CD4-positive, alpha-beta T cell treated with Interleukin-6 for 4 hours (primary cell): ENCODE measurements at regions not wholly inside any gene's neighbourhood (a gene's known extent, or its start where the extent isn't known, plus 50 kb on each side); places are given as distances from the start of the nearest gene placed in this dataset.

Experiments used
- DNase-seq: peaks from one replicate; pipeline ENCODE4 v3.0.0-alpha.2; 2020; ENCODE audit warnings: mixed read lengths

DNA sequence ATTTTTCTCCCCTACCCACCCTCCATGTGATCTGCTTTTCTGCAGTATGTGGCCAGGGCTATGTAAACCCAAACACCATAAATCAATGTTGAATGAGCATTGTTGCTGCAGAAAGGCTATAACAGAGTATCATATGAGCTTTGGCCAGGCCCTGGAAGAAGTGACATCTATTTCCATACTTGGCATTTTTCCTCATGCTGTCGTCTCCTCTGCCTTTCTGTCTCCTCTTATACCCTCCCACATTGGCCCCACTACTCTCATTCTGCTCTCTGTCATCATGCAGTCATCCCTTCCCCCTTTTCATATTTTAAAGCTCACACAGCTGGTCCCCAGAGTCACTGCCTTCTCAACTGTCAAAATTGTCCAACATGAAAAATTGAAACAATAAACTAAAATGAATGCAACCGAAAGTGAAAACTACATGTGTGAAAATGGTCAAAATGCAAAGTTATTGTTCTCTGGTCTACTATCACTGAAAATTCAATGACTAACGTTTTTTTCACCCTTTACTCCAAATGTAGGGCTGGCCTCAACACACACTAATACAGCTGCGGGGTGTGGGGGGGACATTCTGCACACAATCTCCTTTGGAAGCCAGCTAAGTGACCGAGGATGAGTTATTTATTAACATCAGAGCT is 290.7 kb upstream of the TMPO start:
- no peak for DNase-seq

- DNase-seq, result no peak
These were observed 288.2 kb upstream of the TMPO start for GRCh38 chr12:98227162-98227561.

DNA sequence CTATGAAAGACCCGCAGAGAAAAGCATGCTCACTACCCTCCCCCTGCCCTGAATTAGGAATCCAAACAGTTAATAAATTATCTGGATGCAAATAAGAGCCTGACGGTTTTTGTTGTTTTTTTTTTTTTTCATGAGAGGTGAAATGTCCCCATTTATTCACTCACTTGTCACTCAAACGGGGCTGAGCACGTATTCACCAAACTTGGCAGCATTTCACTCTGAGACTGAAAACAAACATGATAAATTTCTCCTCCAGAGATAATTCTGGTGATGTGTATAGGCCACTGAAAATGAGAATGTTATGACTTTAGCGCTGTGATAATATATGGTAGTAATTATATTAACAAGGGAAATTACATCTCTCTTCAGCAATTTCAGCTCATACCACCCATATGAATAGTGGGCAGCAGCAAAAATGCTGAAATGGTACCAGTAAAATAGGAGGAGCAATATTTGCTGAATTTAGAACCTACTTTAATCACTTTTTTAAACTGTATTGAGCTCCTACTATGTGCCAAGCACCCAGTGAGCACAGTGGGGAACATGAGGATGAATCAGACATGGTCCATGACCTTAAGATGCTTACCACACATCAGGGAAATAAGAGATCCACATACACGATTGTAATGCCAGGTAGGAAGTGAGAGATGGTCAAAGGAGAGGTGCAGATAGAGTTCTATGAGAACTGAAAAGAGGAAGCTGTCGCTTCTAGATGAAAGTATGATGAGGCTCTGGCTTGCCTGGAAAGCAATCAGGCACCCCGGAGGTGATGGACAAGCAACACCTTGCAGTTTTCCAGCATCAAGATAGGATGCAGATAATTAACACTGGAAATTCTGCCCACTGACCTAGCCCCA is 286.5 kb upstream of the TMPO start:
- no peak for DNase-seq

- DNase-seq, result no peak
These were observed 285.9 kb upstream of the TMPO start for GRCh38 chr12:98229540-98229924.

- DNase-seq, result no peak
These were observed 282.5 kb upstream of the TMPO start for GRCh38 chr12:98232753-98233390.

- no peak for DNase-seq
These were observed 280.1 kb upstream of the TMPO start for GRCh38 chr12:98235301-98235700.

DNA sequence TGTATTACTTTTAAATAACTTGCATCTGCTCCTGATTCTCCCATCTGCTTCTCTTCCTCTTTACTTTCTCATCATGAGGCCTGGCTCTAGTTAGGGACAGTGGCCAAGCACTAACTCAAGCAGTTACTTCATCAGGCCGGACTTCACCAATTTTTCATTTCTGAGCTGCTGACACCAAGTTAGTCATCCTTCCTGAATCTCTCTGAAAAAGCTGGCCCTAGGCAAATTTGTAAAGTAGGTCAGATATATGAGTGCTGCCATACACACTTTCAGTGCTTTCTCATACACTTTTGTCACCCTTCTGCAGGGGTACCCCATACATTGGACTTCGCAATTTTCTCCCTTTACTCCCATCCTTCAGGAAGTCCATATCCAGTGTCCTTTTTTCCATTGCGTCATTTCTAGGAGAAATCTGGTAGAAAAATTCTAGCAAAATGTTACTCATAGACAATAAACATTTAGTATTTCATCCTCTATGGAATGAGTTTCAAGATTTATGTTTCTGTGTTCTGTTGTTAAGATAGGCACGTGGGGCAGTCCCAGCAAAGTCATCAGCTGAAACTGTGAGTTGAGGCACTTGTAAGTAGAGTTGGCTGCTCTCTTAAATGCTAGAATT is 276.8 kb upstream of the TMPO start:
- DNase-seq, result no peak

GRCh38 chr12:98243190-98243589 is 272.2 kb upstream of the TMPO start:
- DNase-seq, result no peak

- DNase-seq, result no peak
These were observed 271.3 kb upstream of the TMPO start for GRCh38 chr12:98244136-98244535.

- DNase-seq, result no peak
These were observed 262.0 kb upstream of the TMPO start for GRCh38 chr12:98253207-98254037.

GRCh38 chr12:98256830-98257229 is 258.6 kb upstream of the TMPO start:
- DNase-seq, result no peak

DNA sequence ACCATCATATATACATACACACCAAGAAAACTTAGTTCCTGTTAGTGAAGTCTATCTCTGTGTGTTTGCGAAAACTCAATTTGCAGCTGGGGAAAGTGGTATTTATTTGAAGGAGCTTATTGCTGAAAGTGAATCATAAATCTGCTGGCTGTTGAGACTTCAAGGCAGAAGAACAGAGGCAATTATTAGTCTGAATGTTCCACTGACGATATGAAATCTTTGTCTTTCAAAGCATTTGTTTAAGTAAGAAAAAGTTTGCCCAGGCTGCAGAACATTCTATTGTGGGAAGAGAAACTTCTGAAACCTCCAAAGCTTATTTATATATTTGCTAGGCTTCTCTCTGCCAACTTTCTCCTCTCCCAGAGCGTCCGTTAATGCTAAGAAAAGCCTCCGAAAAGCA is 255.7 kb upstream of the TMPO start:
- DNase-seq, result no peak

- DNase-seq, result no peak
These were observed 255.1 kb upstream of the TMPO start for GRCh38 chr12:98260276-98260675.

DNA sequence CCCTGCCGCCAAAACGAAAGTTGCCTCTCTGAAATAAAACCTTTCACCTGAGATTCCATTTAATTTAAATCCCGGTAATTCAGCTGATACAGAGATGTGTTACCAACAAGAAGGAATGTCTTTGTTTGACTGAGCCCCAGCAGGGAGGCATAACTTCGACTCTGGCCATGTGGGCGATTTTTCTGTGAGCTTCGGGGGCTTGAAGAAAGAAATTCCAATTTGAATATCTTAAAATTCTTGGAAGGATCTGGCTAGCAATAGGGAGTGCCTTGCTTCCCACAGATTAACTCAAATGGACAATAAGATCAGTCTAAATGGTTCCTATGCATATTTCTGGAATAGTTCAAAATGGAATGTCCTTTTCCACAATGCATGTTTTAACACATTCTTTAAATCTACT is 252.5 kb upstream of the TMPO start:
- DNase-seq, result no peak

- no peak for DNase-seq
These were observed 240.8 kb upstream of the TMPO start for GRCh38 chr12:98274430-98275130.

GRCh38 chr12:98275131-98275475 is 240.3 kb upstream of the TMPO start:
- DNase-seq, result no peak

DNA sequence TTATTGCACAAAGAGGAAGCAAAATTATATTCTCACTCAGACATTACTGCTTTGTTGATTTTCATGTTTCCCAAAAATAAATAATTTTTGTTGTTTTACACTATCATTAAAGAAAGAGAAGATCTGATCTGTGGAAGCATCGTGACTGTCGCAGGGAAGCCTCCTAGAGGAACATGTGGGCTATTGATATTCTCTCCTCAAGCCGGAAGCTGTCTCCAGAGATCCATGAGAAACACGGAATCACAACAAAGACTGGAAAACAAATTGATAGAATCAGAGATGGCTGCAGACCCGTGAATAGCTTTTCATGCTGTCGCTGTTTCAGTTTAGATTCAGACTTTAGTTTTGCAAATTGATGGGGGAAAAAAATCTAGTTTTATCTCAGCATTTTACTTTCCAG is 235.2 kb upstream of the TMPO start:
- DNase-seq, result no peak

DNA sequence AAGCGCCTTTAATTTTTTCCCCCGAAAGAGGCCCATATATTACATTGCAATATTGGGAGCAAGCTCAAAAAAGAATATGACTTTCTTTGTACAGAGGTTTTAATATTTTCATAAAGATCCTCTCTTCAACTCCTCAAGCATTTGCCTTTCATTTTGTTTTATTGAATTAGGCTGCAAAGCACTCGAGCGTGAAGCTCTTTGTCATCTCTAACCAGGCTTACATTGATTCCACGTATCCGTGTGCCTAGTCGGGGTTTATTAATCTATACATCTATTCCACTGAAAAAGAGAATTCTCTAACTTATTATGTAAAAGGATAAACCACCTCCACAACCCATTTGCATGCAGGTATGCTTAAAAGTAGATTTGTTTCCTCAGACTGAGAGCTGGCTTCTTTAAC is 234.8 kb upstream of the TMPO start:
- DNase-seq, result no peak

DNA sequence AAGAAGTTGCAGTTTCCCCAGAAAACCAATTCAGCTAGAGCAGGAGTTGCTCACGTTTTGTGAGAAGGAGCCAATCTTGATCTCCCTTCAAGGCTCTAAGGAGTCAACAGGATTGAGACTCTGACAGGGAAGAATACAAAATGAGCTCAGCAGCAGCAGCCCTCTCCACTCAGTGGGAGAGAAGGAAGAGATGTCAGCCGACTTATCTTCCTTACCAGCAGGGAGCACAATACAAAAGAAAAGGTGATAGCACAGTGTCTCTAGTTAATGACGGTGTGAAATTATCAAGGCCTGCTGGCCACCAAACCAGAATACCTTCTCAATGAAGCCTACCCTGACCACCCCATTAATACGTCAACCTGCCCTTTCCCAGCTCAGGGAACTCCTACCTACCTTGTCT is 223.6 kb upstream of the TMPO start:
- no peak for DNase-seq

- no peak for DNase-seq
These were observed 221.2 kb upstream of the TMPO start for GRCh38 chr12:98294051-98294805.

- DNase-seq, result no peak
These were observed 219.7 kb upstream of the TMPO start for GRCh38 chr12:98295681-98296080.
